ENCODE measurements at regions not wholly inside any gene's neighbourhood (a gene's known extent, or its start where the extent isn't known, plus 50 kb on each side); places are given as distances from the start of the nearest gene placed in this dataset.
"Not testable (repeated sequence)": the region's sequence is repeated elsewhere in the genome, so short reads cannot be mapped to it uniquely, and the experiment has no call there.

DNA sequence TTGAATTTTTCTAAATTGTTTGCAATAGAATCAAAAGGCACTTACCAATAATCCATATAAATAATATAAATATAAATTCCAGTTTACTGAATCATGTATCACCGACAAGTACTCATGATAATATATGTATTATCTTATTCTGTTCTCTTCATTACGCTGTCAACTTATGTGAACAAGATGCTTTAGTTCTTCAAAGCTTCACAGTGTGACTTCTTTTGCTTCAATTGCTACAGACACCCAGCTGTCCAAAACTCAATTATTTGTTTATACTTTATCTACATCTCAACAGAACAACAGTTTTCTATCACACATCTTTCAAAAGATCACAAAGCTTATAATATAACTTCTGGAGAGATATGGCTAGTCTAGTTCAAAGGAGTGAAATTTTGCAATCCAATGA, 1499.9 kb upstream of the PCDH10 start (continued):
- no peak for TF ChIP-seq REST (IDR thresholded peaks at IDR 0.05)
- no peak for TF ChIP-seq RFX5 (IDR thresholded peaks at IDR 0.05)
- TF ChIP-seq ZC3H11A (IDR thresholded peaks at IDR 0.05) = no peak
- TF ChIP-seq FOXS1 (CRISPR knock-in tag; IDR thresholded peaks at IDR 0.05) = no peak
- no peak for TF ChIP-seq ELK1 (IDR thresholded peaks at IDR 0.05; ENCODE audit: low read depth, low read length)
- TF ChIP-seq NR3C1 (IDR thresholded peaks at IDR 0.05) = no peak
- no peak for TF ChIP-seq GATA3 (IDR thresholded peaks at IDR 0.05; ENCODE audit: borderline replicate concordance)
- no peak for TF ChIP-seq CHD2 (IDR thresholded peaks at IDR 0.05; ENCODE audit: low read length, partially characterized antibody)

DNA sequence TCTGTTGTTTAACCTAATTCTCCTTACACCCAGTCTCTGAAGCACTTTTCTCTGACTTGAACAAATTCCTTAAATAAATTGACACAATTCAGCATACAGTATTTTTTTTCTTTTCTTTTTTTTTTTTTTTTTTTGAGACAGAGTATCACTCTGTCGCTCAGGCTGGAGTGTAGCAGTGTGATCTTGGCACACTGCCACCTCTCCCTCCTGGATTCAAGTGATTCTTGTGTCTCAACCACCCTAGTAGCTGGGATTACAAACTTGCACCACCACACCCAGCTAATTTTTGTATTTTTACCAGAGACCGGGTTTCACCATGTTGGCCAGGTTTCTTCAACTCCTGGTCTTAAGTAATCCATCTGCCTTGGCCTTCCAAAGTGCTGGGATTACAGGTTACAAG, 1498.1 kb upstream of the PCDH10 start:
- H3K4me1 ChIP-seq = no peaks in the 10 kb centered on the region
- 4% methylated on average over 2 of the region's 2 CpGs for WGBS (ENCODE audit: missing lambda C conversion rate)
- no peak overlapping the region for H3K4me2 ChIP-seq
- H3K9me3 ChIP-seq = no peaks in the 10 kb centered on the region
- DNase-seq (ENCODE audit: low read depth in 1 of 2, low spot score in 1 of 2) (no peak), FAIRE-seq (no peak), ATAC-seq (no peak)
- H3K4me3 ChIP-seq = no peak overlapping the region
- no peak overlapping the region for H3K27ac ChIP-seq
- CTCF ChIA-PET = no interaction called here
- POLR2A ChIA-PET = no interaction called here
- TF ChIP-seq HOXB5 (CRISPR knock-in tag; IDR thresholded peaks at IDR 0.05) (no peak), CEBPB (IDR thresholded peaks at IDR 0.05) (no peak), ZFP36 (IDR thresholded peaks at IDR 0.05; ENCODE audit: borderline replicate concordance, partially characterized antibody) (no peak), ELK1 (IDR thresholded peaks at IDR 0.05; ENCODE audit: low read depth, low read length) (no peak), JUN (IDR thresholded peaks at IDR 0.05) (no peak), FOSB (CRISPR knock-in tag; IDR thresholded peaks at IDR 0.05) (no peak), REST (IDR thresholded peaks at IDR 0.05) (no peak), NR3C1 (IDR thresholded peaks at IDR 0.05) (no peak), HDAC2 (IDR thresholded peaks at IDR 0.05) (no peak), EP300 (IDR thresholded peaks at IDR 0.05) (no peak), RCOR1 (IDR thresholded peaks at IDR 0.05; ENCODE audit: low read depth, low read length) (no peak), NFE2L2 (conservative IDR thresholded peaks at IDR 0.05; ENCODE audit: low read length) (no peak), EHMT2 (IDR thresholded peaks at IDR 0.05; ENCODE audit: low read depth) (no peak)
- TF ChIP-seq, protein P1, sequence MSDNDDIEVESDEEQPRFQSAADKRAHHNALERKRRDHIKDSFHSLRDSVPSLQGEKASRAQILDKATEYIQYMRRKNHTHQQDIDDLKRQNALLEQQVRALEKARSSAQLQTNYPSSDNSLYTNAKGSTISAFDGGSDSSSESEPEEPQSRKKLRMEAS (IDR thresholded peaks at IDR 0.05) = no peak

- CTCF ChIA-PET; ATAC-seq; H3K27ac ChIP-seq; H3K4me1 ChIP-seq; H3K4me3 ChIP-seq; H3K9me3 ChIP-seq; FAIRE-seq; DNase-seq (ENCODE audit: low read depth in 1 of 2, low spot score in 1 of 2); H3K4me2 ChIP-seq; POLR2A ChIA-PET: not testable (repeated sequence)
- 0% methylated on average over 3 of the region's 3 CpGs for WGBS (ENCODE audit: missing lambda C conversion rate)
These were observed 1465.8 kb upstream of the PCDH10 start for GRCh38 chr4:131683314-131683713.

Measured in A549 (cell line).